HG02763 (cell line): ENCODE measurements at regions not wholly inside any gene's neighbourhood (a gene's known extent, or its start where the extent isn't known, plus 50 kb on each side); places are given as distances from the start of the nearest gene placed in this dataset.

Source experiments
- ATAC-seq: cut with Tn5 transposase; IDR thresholded peaks from one replicate; pipeline ENCODE4 v1.9.1; 2021; ENCODE audit warnings: mild to moderate bottlenecking, moderate library complexity; ENCODE audit not compliant: unreplicated experiment

- ATAC-seq, result no peak
Measured at GRCh38 chr14:56870336-56870735, 60.1 kb upstream of the OTX2 start.

GRCh38 chr14:56868660-56869059 is 58.4 kb upstream of the OTX2 start:
- no peak for ATAC-seq

GRCh38 chr14:56862836-56863235 is 52.6 kb upstream of the OTX2 start:
- no peak for ATAC-seq

GRCh38 chr14:56860441-56860840 is 50.2 kb upstream of the OTX2 start:
- ATAC-seq, result no peak
